Heart left ventricle (tissue), 16 donors: ENCODE measurements at regions not wholly inside any gene's neighbourhood (a gene's known extent, or its start where the extent isn't known, plus 50 kb on each side); places are given as distances from the start of the nearest gene placed in this dataset.

ENCODE experiments used
- ATAC-seq, 4 donors: fragments of 200-7000 bp; cut with Tn5 transposase; one replicate each; pipeline ENCODE4 v1.9.1; 2020 to 2022; ENCODE audit warnings: moderate library complexity in 4 of 4, mild to moderate bottlenecking in 3 of 4, moderate number of reproducible peaks in 1 of 4
- DNase-seq, 5 donors: peaks; one replicate each; pipeline ENCODE4 v3.0.0-alpha.2; 2020
- H3K27ac ChIP-seq, 12 donors: fragments of 200-600 bp; sonication (generic) in 4 of 12; one replicate each; pipeline versions ENCODE4 v1.5.0 to v1.8.0; 2016 to 2022; ENCODE audit warnings: mild to moderate bottlenecking in 2 of 12
- H3K27me3 ChIP-seq, 9 donors: fragments of 200-600 bp; sonication (generic) in 2 of 9; one replicate each; pipeline versions ENCODE4 v1.5.1 to v1.8.0; 2016 to 2022; ENCODE audit warnings: mild to moderate bottlenecking in 3 of 9
- H3K36me3 ChIP-seq, 9 donors: fragments of 200-600 bp; sonication (generic) in 2 of 9; one replicate each; pipeline versions ENCODE4 v1.5.0 to v1.8.0; 2018 to 2022; ENCODE audit warnings: mild to moderate bottlenecking in 2 of 9
- H3K4me1 ChIP-seq, 12 donors: fragments of 200-600 bp; sonication (generic) in 4 of 12; one replicate each; pipeline versions ENCODE4 v1.5.0 to v1.8.0; 2016 to 2022; ENCODE audit warnings: mild to moderate bottlenecking in 3 of 12
- H3K4me3 ChIP-seq, 12 donors: fragments of 200-600 bp; sonication (generic) in 4 of 12; one replicate each; pipeline versions ENCODE4 v1.5.0 to v1.8.0; 2017 to 2022; ENCODE audit warnings: mild to moderate bottlenecking in 9 of 12, moderate library complexity in 4 of 12
- H3K9me3 ChIP-seq, 12 donors: fragments of 200-600 bp; sonication (generic) in 4 of 12; one replicate each; pipeline versions ENCODE4 v1.5.0 to v1.8.0; 2016 to 2022; ENCODE audit warnings: mild to moderate bottlenecking in 1 of 12
- CTCF ChIP-seq, 12 donors: fragments of 200-600 bp; sonication (generic) in 4 of 12; IDR thresholded peaks; one replicate each; pipeline versions ENCODE4 v1.5.0 to v1.8.0; 2018 to 2022; ENCODE audit warnings: antibody characterized with exemption in 12 of 12, mild to moderate bottlenecking in 5 of 12
- POLR2A ChIP-seq, 2 donors: fragments of 450-650 bp; IDR thresholded peaks; one replicate each; pipeline ENCODE4 v1.6.1; 2017; ENCODE audit warnings: antibody characterized with exemption in 2 of 2, mild to moderate bottlenecking in 2 of 2, moderate library complexity in 2 of 2
- WGBS, 4 donors: extraction: QIAGEN DNeasy Blood & Tissue Kit in 2 of 4; methylation state at CpG; one replicate each; pipeline versions ENCODE4 v1.1.5 to v1.1.7; 2013 to 2018; 5-methylcytosine and 5-hydroxymethylcytosine counted together
- intact Hi-C, 10 donors: fragments of 100-400 bp; cut with DNase I; formaldehyde crosslinking; loops; one replicate each; pipeline versions ENCODE4 v1.11.1 to v1.14.2; 2022
- donor health status: ischemic (EF 13 %, LVEDD 7.1; RV severe dilation, severe dysfunction).
- donor health status: healthy with polysubstance abuse.
- donor health status: DM: no; HTN: yes; CAD: no.
- donor health status: DM: no; HTN: no; CAD: no.
- donor health status: ischemic (EF 25% LVEDD 6.9; RV normal size, moderate dysfunction).
- donor health status: ischemic (EF 25% LVEDD 5.7; RV mildly dilated, moderate dysfunction).
- donor health status: healthy.
- donor health status: DM: yes; HTN: yes; CAD: no.
- donor health status: ischemic (EF 35%, LVEDD 5.7; RV mildly dilated, moderate dysfunction).
- donor health status: nonischemic (EF 11% LVEDD 7.7; RV severe dilation, severe dysfunction).
- donor health status: DM: yes; HTN: yes; CAD: no.
- donor health status: PGD.
- donor health status: ischemic (EF 29% LVEDD 5.4; RV normal size, mild dysfunction).
- donor health status: nonischemic (EF 23%, LVEDD 6.1; RV moderate dilation, normal function).

- intact Hi-C loops, result no loop called here
Observed at GRCh38 chr6:40885139-40885774, 153.8 kb downstream of the UNC5CL start.

GRCh38 chr6:40882323-40882997, 156.6 kb downstream of the UNC5CL start:
- DNase-seq (no peak), ATAC-seq (no peak)
- H3K9me3 ChIP-seq, result peaks cover 0 to 9% (median 0%) of the 10 kb centered on the region in 12 donors
- no peak overlapping the region for H3K4me3 ChIP-seq
- intact Hi-C loops, result no loop called here
- no peak overlapping the region for H3K27ac ChIP-seq
- H3K4me1 ChIP-seq, result no peaks in the 10 kb centered on the region
- 69 to 77% (median 74%) methylated on average over 6 of the region's 6 CpGs for WGBS, 4 donors
- H3K27me3 ChIP-seq, result no peaks in the 10 kb centered on the region
- TF ChIP-seq POLR2A (IDR thresholded peaks at IDR 0.05) (no peak), CTCF (IDR thresholded peaks at IDR 0.05) (no peak)
- H3K36me3 ChIP-seq, result peaks cover 0 to 3% (median 0%) of the 10 kb centered on the region in 9 donors

More at GRCh38 chr6:40885139-40885774, 153.8 kb downstream of the UNC5CL start:
- no peaks in the 10 kb centered on the region for H3K4me1 ChIP-seq
- ATAC-seq, result no peak
- H3K36me3 ChIP-seq, result peaks cover 0 to 3% (median 0%) of the 10 kb centered on the region in 9 donors
- DNase-seq, result no peak
- TF ChIP-seq CTCF (IDR thresholded peaks at IDR 0.05) (no peak), POLR2A (IDR thresholded peaks at IDR 0.05) (no peak)
- no peaks in the 10 kb centered on the region for H3K9me3 ChIP-seq
- 60 to 67% (median 63%) methylated on average over 5 of the region's 5 CpGs for WGBS, 4 donors
- H3K4me3 ChIP-seq, result no peak overlapping the region
- no peaks in the 10 kb centered on the region for H3K27me3 ChIP-seq
- H3K27ac ChIP-seq, result no peak overlapping the region

GRCh38 chr6:40881501-40881900, 157.5 kb downstream of the UNC5CL start:
- peaks cover 0 to 3% (median 0%) of the 10 kb centered on the region in 9 donors for H3K36me3 ChIP-seq
- 84 to 96% (median 86%) methylated on average over 1 to 2 of the region's 2 CpGs for WGBS, 4 donors
- no peaks in the 10 kb centered on the region for H3K4me1 ChIP-seq
- H3K9me3 ChIP-seq, result peaks cover 0 to 9% (median 0%) of the 10 kb centered on the region in 12 donors
- no peak overlapping the region for H3K4me3 ChIP-seq
- ATAC-seq, result no peak
- TF ChIP-seq CTCF (IDR thresholded peaks at IDR 0.05) (no peak), POLR2A (IDR thresholded peaks at IDR 0.05) (no peak)
- H3K27me3 ChIP-seq, result no peaks in the 10 kb centered on the region
- DNase-seq, result no peak
- intact Hi-C loops, result no loop called here
- H3K27ac ChIP-seq, result no peak overlapping the region

GRCh38 chr6:40880906-40881305, 158.1 kb downstream of the UNC5CL start:
- WGBS, 4 donors, result 81 to 92% (median 88%) methylated on average over 2 of the region's 2 CpGs
- no peak for ATAC-seq
- intact Hi-C loops, result no loop called here
- DNase-seq, result no peak
- Histone ChIP-seq H3K9me3 (peaks cover 0 to 9% (median 0%) of the 10 kb centered on the region in 12 donors), H3K4me1 (no peaks in the 10 kb centered on the region), H3K27me3 (no peaks in the 10 kb centered on the region), H3K27ac (no peak overlapping the region), H3K4me3 (no peak overlapping the region), H3K36me3 (peaks cover 0 to 3% (median 0%) of the 10 kb centered on the region in 9 donors)
- TF ChIP-seq CTCF (IDR thresholded peaks at IDR 0.05) (no peak), POLR2A (IDR thresholded peaks at IDR 0.05) (no peak)
